GM12873 (cell line): ENCODE measurements at regions not wholly inside any gene's neighbourhood (a gene's known extent, or its start where the extent isn't known, plus 50 kb on each side); places are given as distances from the start of the nearest gene placed in this dataset.

ENCODE experiments used
- CTCF ChIP-seq: IDR thresholded peaks from 2 replicates; pipeline ENCODE4 v1.5.1; 2012; ENCODE audit warnings: low read depth, mild to moderate bottlenecking, moderate library complexity, low read length, control low read depth; ENCODE audit not compliant: insufficient read depth; ENCODE audit errors: missing control alignments

- no peak for TF ChIP-seq CTCF
These were observed 92.1 kb upstream of the SMYD2 start for GRCh38 chr1:214188835-214189234.

DNA sequence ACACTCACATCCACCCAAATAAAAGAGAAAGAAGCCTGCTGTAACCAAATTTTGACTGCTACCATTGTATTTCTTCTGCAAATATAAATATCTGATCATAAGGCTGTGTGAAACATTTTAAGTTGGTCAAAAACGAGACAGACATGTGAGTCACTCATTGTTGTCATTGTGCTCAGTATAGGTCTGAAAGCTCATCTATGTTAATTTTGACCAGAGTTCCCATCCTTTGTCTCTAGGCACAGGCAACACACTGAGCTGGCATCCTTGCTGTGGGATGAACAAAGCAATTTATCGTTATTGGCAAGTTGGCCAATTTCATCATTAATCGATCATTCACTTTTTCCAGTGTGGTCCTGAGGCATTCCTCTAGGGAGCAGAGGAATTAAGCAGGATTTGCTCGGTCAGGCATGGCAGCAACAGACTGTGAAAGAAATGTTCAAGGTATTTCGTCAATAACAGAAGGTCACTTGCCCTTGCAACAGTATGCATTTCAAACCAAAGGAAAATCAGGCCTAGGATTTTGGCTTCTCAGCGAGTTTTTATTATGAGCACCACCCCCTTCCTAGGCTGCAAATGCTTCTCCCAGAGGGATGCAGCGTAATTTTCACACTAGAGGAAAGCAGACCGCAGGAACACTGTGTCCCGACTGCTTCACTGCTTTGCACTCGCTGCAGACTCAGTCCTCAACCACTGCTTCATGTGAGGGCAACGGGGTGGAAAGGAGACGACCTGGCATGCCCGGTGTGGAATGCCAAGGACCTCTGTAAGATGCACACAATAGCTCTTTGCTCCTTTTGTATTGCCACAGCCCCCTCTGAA, 87.9 kb upstream of the SMYD2 start:
- no peak for TF ChIP-seq CTCF

GRCh38 chr1:214193691-214194090, 87.3 kb upstream of the SMYD2 start:
- TF ChIP-seq CTCF, result no peak

DNA sequence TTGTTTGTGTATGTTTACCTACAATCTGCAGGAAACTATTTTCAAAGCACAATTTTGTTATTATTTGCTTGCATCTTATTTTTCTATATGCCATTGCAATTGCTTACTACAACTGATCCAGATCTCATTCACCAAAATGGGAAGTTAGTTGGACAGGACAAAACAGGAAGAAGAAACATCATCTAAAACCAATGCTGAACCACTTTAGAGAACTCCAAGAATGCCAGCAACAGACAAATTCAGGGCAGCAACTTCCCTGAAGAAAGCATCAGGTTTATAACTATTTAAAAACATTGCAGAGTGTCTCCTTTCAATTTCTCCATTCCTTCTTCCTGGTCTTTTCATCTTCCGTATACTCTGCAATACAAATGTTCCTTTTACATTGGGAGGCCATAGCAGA, 82.4 kb upstream of the SMYD2 start:
- no peak for TF ChIP-seq CTCF

DNA sequence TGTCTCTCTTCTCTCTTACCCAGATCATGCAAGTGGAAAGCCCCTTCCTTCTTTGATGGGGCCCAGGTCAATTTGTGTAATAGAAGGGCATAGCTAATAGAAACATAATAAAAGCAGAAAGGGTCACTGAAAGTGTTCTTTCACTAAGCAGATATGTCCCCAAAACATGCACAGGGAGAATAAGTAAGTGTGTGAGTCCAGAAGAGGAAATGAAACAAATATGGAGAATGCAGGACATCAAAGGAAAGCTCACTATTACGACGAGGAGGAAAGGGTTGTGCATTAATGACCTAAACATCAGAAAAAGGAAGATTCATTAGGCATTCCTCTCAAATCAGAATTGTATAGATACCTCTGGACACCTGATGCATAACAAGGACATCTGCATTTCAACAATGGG, 81.4 kb upstream of the SMYD2 start:
- TF ChIP-seq CTCF, result no peak

GRCh38 chr1:214202992-214203391, 78.0 kb upstream of the SMYD2 start:
- no peak for TF ChIP-seq CTCF

DNA sequence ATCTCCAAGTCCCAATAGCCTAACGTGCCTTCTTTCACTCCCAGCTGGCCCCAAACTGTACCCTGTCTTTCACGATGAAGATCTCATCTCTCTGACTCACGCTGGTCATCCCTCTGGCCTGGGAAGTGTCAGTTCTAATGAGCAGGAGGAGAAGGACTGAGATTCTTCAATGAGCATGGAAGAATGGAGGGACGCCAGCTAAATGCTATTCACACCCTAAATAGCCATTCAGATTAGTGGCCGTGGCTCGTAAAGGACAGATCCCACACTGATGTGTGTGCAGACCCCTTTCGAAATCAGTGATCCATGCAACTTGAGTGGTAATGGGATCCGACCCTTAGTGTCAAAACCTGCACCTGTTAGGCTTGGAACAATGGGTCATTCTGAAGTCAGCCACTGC, 75.9 kb upstream of the SMYD2 start:
- no peak for TF ChIP-seq CTCF

DNA sequence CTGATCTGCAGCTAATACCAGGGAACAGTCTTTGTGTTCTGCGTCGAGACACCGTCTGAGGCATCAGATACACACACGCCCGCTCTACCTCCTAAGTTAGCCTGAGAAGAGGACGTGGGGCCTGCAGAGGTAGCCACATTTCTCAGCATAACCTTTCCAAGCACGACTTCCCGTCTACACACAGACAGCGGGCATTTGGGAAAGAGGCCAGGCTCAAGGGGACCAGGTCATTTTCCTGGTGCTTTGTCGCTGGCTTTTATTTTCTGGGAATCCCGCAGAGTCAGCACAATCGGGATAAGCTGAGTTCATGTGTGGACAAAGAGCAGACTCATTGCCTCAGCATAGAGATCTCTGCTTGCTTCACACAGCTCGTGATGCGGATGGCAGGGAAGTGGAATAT, 72.5 kb upstream of the SMYD2 start:
- TF ChIP-seq CTCF, result no peak
